Uterus (tissue), 3 donors: ENCODE measurements at regions not wholly inside any gene's neighbourhood (a gene's known extent, or its start where the extent isn't known, plus 50 kb on each side); places are given as distances from the start of the nearest gene placed in this dataset.

ENCODE experiments used
- DNase-seq, 2 donors: peaks; one replicate each; pipeline ENCODE4 v3.0.0-alpha.2; 2019 to 2020
- H3K27ac ChIP-seq, 2 donors: fragments of 200-600 bp; sonication (generic); 1 replicate in 1 of 2; 2 replicates in 1 of 2; pipeline ENCODE4 v1.5.1; 2016 to 2018
- H3K27me3 ChIP-seq, 2 donors: fragments of 200-600 bp; sonication (generic); one replicate each; pipeline ENCODE4 v1.5.1; 2018 to 2019; ENCODE audit warnings: control low read depth in 1 of 2
- H3K36me3 ChIP-seq, 2 donors: fragments of 200-600 bp; sonication (generic); one replicate each; pipeline ENCODE4 v1.5.1; 2019; ENCODE audit warnings: control low read depth in 1 of 2
- H3K4me1 ChIP-seq, 2 donors: fragments of 200-600 bp; sonication (generic); one replicate each; pipeline ENCODE4 v1.5.1; 2018 to 2019; ENCODE audit warnings: control low read depth in 1 of 2
- H3K4me3 ChIP-seq, 2 donors: fragments of 200-600 bp; sonication (generic); 1 replicate in 1 of 2; 2 replicates in 1 of 2; pipeline ENCODE4 v1.5.1; 2018 to 2019; ENCODE audit warnings: mild to moderate bottlenecking in 1 of 2
- H3K9me3 ChIP-seq, 2 donors: fragments of 200-600 bp; sonication (generic); one replicate each; pipeline ENCODE4 v1.5.1; 2019; ENCODE audit warnings: control low read depth in 1 of 2
- POLR2A ChIP-seq, 2 donors: fragments of 450-650 bp; IDR thresholded peaks; one replicate each; pipeline ENCODE4 v1.6.1; 2016; ENCODE audit warnings: antibody characterized with exemption in 2 of 2, mild to moderate bottlenecking in 1 of 2, moderate library complexity in 1 of 2
- intact Hi-C: fragments of 100-400 bp; cut with DNase I; formaldehyde crosslinking; loops from one replicate; pipeline ENCODE4 v1.15.1; 2023; ENCODE audit warnings: low total_unique reads
- TF ChIP-seq, protein P1 (sequence below), 4 experiments: fragments of 200-600 bp in 2 of 4; fragments of 450-650 bp in 2 of 4; sonication (generic) in 2 of 4; IDR thresholded peaks; one replicate each; pipeline ENCODE4 v1.5.1; 2016 to 2019; ENCODE audit warnings: antibody characterized with exemption in 4 of 4, mild to moderate bottlenecking in 2 of 4, moderate library complexity in 1 of 4
- donor health status: DM: yes; HTN: yes; CAD: no.

DNA sequence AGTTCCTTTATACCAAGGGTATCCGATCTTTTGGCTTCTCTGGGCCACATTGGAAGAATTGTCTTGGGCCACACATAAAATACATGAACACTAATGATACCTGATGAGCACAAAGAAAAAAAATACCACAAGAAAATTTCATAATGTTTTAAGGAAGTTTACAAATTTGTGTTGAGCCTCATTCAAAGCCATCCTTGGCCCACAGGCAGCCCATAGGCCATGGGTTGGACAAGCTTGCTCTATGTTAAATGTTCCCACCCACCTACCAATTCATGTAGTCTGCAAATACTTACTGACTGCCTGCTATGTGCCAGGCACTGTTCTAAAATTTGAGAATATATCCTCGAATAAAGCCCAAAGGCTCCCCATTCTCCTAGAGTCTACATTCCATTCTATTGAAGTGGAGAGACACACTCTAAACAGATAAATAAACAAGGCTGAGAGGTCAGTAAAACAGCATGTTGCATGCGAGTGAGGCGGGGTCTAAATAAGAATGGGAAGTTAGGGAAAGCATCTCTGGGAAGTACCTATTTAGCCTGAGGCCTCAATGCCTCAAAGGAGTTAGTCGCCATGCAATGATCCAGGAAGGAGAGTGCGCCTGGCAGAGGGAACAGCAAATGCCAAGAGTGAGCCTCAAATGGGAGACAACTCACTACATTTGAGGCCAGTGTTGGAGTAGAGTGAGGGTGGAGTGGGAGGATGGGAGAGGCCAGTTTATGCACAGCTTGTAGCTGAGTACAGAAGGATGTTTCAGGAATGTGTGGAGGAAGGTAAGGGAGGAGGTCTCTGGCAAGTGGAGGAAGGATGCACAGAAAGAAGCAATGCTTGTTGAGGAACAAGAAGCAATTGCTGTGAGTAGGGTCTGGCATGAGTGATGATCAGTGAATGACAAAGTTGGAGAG lies 52.5 kb upstream of the CLDN10 start:
- DNase-seq = no peak
- Histone ChIP-seq H3K36me3 (no peaks in the 10 kb centered on the region), H3K27ac (no peak overlapping the region), H3K4me3 (no peak overlapping the region), H3K9me3 (no peaks in the 10 kb centered on the region), H3K4me1 (no peaks in the 10 kb centered on the region), H3K27me3 (no peaks in the 10 kb centered on the region)
- intact Hi-C loops = no loop called here
- TF ChIP-seq, protein P1, sequence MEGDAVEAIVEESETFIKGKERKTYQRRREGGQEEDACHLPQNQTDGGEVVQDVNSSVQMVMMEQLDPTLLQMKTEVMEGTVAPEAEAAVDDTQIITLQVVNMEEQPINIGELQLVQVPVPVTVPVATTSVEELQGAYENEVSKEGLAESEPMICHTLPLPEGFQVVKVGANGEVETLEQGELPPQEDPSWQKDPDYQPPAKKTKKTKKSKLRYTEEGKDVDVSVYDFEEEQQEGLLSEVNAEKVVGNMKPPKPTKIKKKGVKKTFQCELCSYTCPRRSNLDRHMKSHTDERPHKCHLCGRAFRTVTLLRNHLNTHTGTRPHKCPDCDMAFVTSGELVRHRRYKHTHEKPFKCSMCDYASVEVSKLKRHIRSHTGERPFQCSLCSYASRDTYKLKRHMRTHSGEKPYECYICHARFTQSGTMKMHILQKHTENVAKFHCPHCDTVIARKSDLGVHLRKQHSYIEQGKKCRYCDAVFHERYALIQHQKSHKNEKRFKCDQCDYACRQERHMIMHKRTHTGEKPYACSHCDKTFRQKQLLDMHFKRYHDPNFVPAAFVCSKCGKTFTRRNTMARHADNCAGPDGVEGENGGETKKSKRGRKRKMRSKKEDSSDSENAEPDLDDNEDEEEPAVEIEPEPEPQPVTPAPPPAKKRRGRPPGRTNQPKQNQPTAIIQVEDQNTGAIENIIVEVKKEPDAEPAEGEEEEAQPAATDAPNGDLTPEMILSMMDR (IDR thresholded peaks at IDR 0.05) = no peak

DNA sequence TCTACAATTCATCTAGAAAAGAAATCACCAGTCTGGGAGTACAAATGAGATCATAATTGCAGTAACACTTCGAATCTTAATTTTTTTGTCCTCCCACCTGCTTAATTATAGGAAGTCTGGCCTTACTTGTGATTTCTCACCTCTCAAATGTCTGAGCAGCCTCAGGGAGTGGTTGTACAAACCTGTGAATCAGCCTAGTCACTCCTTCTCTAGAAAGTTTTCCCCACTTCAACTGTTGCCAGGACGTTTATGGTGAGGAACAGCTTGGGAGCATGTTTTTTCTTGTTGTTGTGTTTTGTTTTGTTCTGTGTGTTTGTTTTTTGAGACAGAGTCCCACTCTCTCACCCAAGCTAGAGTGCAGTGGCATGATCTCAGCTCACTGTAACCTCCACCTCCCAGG lies 50.3 kb upstream of the CLDN10 start:
- TF ChIP-seq, protein P1 (IDR thresholded peaks at IDR 0.05) = no peak
- TF ChIP-seq POLR2A (IDR thresholded peaks at IDR 0.05) = no peak
- no peaks in the 10 kb centered on the region for H3K27me3 ChIP-seq
- intact Hi-C loops = no loop called here
- H3K27ac ChIP-seq = no peak overlapping the region
- H3K4me3 ChIP-seq = no peak overlapping the region
- no peaks in the 10 kb centered on the region for H3K36me3 ChIP-seq
- H3K9me3 ChIP-seq = no peaks in the 10 kb centered on the region
- no peak for DNase-seq
- no peaks in the 10 kb centered on the region for H3K4me1 ChIP-seq
